ENCODE measurements at regions not wholly inside any gene's neighbourhood (a gene's known extent, or its start where the extent isn't known, plus 50 kb on each side); places are given as distances from the start of the nearest gene placed in this dataset.

DNA sequence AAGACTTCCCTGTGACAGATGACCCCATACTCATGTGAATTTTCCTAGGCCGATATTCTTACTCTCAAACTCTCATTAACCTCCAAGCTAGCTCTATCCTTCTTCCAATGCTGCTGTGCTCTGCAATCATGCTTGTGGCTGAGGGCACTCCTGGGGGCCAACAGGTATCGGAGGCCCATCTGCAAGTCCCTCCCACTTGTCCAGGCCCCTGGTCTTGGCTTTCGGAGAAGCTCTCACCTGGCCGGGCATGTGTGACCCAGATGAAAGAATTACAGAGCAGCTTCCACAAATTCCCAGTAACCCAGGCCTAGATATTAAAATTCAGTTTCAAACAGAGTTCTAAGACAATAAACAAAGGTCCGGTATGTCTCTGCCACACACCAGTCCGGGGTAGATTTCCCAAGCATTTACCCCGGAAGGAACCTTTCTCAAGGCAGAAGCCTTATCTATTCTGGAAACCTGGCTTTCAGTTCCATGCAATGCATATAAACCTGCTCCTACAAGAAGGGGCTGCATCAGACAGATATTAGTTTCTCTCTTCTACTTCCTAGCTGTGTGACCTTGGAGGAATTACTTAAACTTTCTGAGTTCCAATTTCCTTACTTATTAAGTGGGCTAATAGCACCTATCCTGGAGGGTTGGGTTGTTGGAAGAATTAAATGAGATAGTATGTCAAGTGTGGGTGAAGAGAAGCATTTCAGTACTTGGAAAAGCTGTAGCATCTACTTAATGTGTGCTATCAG is 270.8 kb downstream of the PTTG2 start:
- no peak for DNase-seq

GRCh38 chr4:38231626-38232025 is 271.4 kb downstream of the PTTG2 start:
- DNase-seq, result peak; percentile 0

GRCh38 chr4:38232741-38233140 is 272.5 kb downstream of the PTTG2 start:
- no peak for DNase-seq

- no peak for DNase-seq
Measured at GRCh38 chr4:38233727-38234480, 273.7 kb downstream of the PTTG2 start.

GRCh38 chr4:38235354-38235753 is 275.2 kb downstream of the PTTG2 start:
- no peak for DNase-seq

DNA sequence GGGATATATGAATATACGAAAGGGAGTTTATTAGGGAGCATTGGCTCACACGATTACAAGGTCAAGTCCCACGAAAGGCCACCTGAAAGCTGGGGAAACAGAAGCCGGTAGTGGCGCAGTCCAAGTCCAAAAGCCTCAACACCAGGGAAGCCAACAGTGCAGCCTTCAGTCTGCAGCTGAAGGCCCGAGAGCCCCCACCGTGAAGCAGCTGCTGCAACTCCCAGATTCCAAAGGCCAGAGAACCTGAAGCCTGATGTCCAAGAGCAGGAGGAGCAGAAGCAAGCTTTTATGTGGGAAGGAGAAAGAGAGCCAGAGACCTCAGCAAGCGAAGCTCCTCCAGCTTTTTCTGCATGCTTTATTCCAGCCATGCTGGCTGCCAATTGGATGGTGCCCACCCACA is 275.8 kb downstream of the PTTG2 start:
- no peak for DNase-seq

GRCh38 chr4:38236503-38236902 is 276.3 kb downstream of the PTTG2 start:
- DNase-seq, result no peak

DNA sequence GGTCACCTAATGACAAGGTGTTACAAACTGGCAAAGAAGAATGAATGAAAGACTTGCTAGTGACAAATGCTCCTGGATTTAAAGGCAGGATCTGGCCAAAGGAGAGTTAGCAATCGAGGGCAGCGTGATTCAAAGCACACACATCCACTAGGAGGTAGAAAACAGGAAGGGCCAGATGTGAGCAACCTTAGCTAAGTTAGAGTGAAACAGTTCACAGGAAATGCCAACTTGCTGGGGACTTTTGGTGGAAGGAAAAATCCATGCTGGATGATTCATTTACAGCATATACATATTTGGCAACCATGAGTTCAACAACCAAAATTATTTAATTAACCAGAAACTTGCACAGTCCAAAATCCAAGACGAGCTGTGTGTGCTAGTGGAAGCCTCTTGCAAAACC is 276.9 kb downstream of the PTTG2 start:
- no peak for DNase-seq

DNA sequence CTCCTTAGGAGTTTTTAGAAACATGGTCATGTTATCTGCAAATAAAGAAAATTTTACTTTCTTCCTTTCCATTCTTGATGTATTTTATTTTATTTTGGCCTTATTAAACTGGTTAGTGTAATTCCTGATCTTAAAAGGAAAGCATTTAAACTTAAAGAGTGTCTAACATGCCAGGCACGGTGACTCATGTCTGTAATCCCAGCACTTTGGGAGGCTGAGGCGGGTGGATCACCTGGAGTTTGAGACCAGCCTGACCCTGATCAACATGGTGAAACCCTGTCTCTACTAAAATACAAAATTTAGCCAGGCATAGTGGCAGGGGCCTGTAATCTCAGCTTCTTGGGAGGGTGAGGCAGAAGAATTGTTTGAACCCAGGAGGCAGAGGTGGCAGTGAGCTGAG is 281.3 kb downstream of the PTTG2 start:
- DNase-seq, result no peak

DNA sequence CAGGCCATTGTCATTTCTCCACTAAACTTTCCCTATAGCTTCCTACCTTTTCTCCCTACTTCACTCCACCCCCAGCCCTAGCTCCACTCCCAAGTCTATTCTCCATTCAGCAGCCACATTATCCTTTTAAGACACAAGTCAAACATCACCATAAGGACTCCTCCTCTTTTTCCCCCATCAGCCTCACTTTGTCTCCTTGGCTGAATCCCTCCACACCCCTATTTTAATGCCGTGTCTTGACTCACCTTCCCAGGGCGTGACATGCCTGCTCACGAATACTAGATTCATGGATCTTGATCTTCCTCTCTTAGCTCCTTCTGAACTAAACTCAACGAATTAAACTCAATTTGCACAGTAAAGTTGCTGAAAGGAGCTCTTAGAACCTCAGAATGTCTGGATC is 281.9 kb downstream of the PTTG2 start:
- DNase-seq, result no peak

- DNase-seq, result no peak
Measured at GRCh38 chr4:38242822-38243387, 282.7 kb downstream of the PTTG2 start.

DNA sequence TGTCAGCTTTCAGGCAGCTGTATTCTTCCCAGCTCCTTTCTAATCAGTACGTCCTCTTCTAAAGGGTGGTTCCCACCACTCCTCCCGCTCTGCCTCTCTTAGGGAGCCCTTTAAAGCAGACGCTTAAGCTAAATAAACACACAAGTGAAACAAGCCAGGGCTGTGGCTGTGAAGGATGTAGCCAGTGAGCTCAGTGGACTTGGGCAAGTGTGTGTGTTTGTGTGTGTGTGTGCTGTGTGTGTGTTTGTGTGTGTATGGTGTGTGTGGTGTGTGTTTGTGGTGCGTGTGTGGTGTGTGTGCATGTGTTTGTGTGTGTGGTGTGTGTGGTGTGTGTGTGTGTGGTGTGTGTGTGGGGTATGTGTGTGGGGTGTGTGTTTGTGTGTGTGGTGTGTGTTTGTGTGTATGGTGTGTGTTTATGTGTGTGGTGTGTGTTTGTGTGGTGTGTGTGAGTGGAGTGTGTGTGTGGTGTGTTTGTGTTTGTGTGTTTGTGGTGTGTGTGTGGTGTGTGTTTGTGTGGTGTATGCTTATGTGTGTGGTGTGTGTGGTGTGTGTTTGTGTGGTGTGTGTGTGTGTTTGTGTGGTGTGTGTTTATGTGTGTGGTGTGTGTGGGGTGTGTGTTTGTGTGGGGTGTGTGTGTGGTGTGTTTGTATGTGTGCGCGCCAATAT is 283.3 kb downstream of the PTTG2 start:
- no peak for DNase-seq

- DNase-seq, result no peak
Measured at GRCh38 chr4:38254825-38255224, 294.6 kb downstream of the PTTG2 start.

GRCh38 chr4:38255572-38255971 is 295.4 kb downstream of the PTTG2 start:
- DNase-seq, result no peak

DNA sequence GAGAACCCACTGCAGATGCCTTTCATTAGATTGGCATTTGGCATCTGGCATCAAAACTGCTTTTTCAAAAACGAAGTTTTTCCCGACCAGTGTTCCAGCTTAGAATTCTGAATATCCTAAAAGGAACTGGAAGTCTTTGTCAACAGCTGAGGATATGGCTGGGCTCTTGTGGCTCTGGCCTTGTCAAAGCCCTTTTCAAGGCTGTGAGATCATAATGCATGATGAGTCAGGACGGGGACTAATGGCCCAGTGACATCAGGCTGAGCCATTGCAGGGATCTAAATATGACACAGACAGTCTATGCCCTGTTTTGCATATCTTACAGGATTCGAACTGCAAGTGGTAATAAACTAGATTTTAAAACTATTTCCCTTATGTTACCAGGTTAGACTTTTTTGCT is 306.4 kb downstream of the PTTG2 start:
- no peak for DNase-seq

DNA sequence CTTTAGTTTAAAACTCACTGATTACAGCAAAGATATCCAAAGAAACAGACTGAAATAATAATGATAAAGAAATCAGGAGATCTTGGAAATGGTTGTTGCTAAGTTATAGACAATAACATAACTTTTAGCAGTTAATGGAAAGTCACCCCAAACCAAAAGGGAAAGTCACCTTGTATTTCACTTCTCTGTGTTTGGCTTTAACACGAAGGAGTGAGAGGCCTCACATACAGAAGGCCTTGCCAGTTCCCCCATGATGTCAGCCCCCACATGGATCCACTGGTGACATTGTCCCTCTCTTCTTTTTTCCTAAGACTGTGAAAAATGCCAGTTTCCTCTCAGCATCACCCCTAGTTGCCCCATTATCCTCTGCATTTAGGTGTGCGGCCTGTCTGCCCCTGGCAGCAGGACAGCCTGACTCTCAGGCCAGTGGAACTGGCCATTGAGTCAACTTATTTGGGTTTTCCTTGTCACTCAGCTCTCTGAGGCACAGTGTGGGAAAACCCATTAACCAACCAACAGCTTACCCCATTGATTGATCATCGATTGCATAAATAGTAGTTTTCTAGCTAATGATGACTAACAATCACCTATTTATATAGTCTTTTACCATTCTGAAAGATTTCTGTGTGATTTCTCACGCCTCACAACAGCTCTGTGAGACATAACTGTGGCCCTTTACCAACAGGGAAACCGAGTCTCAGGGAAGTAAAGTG is 308.1 kb downstream of the PTTG2 start:
- no peak for DNase-seq

GRCh38 chr4:38268837-38269236 is 308.6 kb downstream of the PTTG2 start:
- no peak for DNase-seq

DNA sequence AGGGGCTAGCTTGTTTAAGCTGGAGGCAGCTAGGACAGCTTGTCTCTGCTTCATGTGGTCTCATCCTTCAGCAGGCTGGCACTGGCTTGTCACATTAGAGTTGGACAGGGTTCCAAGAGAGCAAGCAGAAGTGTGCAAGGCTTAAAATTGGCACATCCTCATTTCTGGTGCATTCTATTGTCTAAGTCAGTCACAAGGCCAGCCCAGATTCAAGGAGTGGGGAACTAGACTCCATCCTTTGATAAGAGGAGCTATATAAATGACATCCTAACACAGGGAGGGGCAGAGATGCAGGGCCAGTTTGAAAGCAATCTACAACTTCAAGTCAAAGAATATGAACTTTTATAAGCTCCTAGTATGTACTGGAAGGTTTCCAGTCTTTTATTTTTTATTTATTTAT is 313.2 kb downstream of the PTTG2 start:
- no peak for DNase-seq

GRCh38 chr4:38275331-38276100 is 315.3 kb downstream of the PTTG2 start:
- DNase-seq, result no peak

DNA sequence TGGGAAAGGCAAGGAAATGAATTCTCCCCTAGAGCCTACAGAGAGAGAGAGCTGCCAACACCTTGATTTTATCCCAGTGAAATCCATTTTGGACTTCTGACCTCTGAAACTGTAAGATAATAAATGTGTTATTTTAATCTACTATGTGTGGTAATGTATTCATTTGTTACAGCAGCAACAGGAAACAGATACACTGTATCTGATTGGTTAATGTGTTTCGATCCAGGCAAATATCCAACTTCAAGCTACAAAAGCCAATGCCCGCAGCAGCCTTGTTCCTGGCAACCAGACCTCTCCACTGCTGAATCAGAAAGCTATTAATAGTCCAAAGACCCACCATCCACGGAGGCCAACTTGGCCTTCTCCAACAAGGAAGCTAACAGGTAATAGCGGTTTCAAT is 318.1 kb downstream of the PTTG2 start:
- no peak for DNase-seq

GRCh38 chr4:38279077-38279476 is 318.9 kb downstream of the PTTG2 start:
- DNase-seq, result no peak

DNA sequence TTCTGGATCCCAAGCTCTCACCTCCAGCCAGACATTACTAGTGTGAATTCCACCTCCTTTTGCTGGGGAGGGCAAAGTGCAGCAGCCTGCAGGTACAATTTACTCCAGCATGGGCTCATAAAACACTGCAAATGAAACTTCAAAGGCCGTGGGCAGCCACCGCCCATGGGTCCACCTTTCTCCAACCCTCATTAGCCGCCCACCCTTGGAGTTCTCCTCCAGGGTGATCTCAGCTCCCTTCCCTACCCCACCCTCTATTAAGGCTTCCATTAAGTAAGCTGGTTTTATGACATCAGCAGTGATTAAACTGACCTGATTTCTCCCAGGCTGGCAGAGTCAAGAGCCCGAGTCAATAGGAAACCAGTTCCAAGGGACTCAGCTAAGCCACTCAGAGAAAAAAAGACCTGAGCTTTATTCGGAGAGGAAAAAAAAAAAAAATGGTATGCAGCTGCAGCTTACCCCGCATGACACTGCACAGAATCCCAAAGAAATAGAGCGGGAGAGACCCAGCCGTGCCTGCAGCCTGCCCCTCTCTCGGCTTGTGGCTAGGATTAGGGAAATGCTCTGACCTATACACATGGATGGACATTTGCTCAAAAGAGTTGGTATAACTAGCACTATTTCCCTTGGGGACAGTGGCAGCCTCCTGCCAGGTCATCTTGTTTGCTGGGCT is 319.6 kb downstream of the PTTG2 start:
- DNase-seq, result no peak
